Activated CD4-positive, alpha-beta T cell treated with anti-CD3 and anti-CD28 coated beads for 4 hours (primary cell): ENCODE measurements at regions not wholly inside any gene's neighbourhood (a gene's known extent, or its start where the extent isn't known, plus 50 kb on each side); places are given as distances from the start of the nearest gene placed in this dataset.

ENCODE experiments used
- DNase-seq, 2 donors: peaks; one replicate each; pipeline ENCODE4 v3.0.0-alpha.2; 2020

DNA sequence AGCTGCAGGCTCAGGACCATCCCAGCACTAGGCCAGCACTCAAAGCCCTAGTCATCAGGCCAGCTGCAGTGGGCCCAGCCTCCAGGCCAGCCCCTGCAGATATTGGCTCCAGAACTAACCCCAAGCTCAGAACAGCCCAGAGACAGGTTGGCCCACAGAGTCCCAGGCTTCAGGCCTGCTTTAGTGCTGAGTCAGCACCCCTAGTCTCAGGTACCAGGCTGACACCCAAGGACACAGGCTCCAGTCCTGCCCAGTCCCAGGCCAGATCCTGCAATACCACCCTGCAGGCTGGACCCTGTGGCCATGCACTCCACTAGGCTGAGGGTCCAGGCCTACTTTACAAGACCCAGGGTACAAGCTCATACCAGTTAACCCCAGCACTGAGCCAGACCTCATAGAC, 234.4 kb upstream of the GPRIN3 start:
- no peak for DNase-seq

DNA sequence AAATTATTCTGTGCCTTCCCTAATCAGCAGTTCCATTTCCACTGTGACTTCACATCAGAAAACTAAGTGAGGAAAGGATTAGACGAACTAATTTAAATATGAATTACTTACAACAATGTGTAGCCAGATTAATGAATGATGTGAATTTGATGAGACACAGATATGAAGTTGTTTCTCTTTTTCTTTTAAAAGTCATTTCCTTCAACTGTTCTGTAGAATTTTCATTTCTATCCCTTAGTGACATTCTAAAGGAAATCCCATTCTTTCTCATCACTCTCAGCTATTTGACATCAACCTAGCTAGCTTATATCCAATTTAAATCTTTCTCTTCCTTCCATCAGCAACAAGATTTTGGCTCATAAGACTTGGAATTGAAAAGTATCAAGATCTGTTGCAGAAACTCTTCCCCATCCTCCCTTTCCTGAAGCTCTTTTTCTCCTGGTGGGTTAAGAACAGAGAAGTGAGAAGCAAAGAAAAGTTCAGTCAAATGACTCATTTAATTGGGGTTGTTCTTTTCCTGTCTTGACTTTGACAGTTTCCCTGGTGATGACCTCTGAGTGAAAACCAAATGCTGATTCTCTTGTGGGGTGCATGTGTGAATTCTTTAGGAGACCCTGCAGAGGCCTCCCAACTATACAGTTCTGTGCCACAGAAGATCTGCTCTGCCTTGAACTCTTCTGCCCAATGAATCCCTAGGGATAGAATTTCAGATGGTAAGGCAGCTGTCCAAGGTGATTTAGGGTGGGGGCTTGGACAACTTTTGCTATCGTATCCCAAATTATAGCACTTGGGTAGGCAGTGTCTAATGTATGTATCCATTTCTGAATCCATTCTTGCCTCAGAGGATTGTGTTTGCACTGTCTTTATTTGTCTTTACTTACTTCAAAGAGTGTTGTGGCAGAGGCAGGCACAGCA, 232.5 kb upstream of the GPRIN3 start:
- DNase-seq, result no peak

DNA sequence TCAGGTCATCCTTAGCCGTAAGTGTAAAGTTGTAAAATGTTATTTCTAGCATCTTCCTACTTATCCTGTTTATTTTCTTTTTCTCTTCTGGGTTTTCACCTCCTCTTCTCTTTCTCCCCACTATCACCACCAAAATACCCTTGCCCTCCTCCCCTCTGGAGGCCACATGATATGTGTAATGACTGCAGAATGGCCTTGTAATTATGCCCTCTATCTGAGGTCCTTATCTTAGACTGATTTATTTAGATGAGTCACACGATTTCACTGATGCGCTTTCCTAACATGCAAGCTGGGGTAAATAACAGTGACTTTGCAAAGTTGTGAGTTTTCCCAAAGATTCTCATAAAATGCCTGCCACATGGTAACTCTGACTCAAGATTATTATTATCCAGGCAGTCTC, 231.8 kb upstream of the GPRIN3 start:
- DNase-seq, result no peak

DNA sequence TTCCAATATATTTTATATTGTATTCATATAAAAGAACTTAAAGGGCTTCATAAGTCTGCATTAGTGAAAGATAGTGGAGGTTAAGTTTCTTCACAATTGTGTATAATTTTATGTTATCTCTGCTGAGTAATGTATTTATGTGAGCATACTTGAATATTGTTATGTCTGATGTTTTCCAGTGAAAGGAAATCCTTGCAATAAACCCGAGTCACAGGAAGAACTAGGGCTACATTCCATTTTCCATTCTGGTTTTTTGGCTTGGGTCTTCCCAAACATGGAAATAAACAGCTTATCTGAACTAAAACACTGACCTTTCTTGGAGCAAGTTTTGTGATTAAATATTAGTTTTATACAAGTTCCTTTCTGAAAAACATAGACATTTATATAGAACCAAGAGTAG, 231.3 kb upstream of the GPRIN3 start:
- no peak for DNase-seq

DNA sequence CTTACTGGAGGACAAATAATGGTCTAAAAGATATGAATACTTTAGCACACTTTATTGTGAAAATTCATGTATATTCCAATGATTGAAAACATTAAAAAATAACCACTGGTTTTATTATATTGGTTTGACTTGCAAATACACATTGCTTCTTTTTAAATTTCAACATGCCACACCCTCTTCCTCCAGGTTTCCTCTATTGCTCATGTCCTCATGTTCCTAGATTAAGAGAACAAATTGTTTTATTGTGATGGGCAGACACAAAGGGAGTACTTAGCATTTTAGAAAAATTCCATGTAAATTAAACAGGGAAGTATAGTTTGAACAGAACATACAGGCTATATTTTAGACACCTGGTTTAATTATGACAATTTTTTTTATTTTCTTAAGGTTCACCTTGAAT, 230.6 kb upstream of the GPRIN3 start:
- no peak for DNase-seq

DNA sequence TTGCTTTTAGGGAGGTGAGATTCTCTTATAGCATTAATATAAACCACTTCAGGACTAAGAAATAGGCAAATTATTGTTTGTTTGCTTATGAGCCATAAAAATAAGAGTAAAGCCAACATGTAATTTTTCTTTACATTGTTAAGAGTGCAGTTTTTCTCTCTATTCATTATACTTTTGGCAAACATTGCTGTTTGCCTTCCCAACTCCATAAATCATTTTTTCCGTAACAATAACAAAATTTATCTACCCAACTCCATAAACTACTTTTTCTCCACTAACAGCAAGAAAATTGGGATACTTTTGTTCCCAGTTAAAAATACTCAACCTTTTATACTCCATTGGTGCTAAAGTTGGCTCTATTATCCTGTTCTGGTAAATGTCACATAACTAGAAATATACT, 229.7 kb upstream of the GPRIN3 start:
- no peak for DNase-seq

DNA sequence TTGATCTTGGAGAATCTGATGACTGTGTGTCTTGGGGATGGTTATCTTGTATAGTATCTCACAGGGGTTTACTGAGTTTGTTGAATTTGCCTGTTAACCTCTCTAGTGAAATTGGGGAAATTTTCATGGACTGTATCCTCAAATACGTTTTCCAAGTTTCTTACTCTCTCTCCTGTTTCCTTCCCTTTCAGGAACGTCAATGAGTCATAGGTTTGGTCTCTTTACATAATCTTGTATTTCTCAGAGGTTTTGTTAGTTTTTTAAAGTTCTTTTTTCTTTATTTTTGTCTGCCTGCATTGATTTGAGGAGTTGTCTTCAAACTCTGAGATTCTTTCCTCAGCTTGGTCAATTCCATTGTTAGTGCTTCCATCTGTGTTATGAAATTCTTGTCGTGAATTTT, 227.7 kb upstream of the GPRIN3 start:
- DNase-seq, result no peak

DNA sequence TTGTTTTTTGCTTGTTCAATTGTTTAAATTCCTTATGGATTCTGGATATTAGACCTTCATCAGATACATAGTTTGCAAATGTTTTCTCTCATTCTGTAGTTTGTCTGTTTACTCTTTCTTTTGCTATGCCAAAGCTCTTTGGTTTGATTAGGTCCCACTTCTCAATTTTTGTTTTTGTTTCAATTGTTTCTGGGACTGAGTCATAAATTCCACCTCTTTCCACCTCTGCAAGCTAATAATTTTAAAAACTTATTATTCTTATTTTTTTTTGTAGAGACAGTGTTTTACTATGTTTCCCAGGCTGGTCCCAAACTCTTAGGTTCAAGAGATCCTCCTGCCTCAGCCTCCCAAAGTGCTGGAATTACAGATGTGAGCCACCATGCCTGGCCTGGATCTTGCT, 226.8 kb upstream of the GPRIN3 start:
- DNase-seq, result no peak

DNA sequence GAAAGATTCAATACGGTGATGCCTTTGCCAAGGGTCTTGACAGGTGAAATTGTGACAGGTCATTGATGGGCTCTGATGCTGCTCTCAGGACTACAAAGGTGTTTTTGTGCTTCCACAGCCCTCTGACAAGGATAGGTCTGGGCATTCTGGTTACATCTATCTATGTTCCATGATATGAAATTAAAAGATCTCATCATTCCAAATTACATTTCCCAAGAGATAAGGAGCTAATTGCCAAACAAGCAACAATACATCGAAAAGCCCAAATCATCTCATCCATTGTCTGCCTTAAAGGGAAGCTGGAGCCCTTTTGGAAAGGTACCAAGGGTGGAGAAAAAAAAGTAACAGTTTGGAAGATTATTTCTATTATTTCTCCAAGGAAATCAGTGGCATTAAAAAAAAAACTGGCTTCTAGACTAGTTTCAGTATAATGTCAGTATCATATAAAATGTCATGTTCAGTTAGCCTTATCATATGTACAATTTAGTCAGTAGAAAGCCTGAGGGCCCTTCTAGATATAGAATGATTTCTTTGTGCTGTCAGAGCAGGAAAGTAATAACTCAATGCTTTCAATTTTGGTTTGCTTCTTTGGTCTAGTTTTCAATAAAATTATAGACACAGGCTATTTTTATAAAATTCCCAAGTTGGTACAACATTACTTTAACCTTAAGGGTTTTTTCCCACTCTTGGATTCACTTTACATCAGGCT, 224.5 kb upstream of the GPRIN3 start:
- no peak for DNase-seq

DNA sequence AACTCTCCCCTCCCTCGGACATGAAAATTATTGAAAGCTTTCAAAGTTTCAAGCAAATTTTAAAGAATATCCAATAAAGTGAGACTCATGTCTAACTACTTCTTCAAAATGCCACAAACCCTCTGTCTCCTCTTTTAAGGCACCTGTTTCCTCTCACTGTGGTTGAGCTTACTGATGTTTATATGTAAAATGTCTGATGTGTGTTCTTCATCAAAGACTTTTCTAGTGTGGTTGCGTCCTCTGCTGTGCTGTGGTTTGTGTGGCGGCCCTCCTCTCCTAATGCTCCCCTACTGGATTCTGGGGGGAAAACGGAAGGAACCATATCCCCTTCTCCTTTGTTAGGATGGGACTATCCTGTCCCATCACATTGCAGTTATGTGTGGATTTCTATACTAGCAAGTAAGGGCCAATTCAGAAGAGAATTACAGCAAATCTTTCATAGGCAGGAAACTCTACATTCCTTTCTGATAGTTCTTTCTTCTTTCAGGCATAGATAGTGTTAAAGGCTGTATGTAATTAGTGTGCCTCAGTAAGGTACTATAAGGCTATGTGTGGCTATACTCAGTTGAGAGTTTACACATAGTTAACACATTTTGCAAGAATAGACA, 221.0 kb upstream of the GPRIN3 start:
- no peak for DNase-seq

DNA sequence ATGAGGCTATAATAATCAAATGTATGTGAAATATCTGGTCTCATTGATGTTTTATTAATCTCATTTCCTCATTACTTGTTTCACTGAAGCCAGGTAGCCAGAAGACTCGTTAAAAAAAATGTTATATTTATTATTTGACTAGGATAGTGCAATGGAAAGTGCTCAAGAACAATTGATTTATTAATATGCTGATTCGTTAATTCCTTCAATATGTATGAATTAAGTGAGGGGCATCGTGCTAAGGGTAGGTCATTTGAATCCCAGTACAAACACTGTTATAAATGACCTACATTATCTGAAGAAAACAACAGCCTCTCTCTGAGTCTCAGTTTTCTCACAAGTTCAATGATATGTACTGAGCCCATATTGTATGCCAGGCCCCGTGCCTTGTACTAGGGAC, 214.2 kb upstream of the GPRIN3 start:
- DNase-seq, result no peak

DNA sequence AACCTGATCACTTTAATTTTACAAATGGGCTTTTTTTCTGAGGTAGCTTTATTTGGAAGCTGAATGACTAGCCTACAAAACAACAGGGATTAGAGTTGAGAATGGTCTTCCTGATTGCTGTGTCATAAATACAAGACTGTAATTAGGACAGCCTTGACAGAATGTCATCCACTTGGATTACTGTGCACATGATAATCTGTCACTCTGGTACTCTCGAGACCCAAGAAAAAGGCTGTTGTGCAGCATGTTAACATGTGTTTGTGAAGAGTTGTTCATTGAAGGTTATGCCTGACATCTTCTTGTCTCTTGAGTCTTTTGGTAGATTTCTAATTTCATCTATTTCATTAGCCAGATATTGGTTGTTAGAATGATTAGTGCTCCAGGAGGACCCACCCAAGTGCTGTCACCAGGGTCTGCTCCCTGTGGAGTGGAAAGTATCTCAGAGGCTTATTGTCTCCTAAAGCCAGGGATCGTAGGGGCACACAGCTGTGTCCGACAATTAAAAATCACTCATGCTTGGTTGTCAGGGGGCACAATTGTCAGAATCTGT, 212.2 kb upstream of the GPRIN3 start:
- no peak for DNase-seq

DNA sequence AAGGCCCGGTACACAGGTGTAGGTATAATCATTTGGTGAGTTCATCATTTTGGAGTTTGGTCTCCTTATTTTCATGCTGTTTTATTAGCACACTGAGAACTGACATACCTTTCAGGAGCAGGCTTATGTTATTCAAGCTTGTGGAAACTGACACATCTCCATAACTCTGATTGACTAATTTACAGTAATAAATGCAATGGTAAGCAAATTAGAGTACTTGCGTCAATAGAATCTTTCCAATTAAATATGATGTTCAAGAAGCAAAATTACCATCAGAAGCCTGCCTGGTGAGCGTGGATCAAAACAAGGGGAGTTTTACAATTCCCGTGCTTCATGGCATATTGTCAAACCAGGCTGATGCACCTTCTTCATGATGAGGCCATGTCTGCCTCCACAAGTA, 210.7 kb upstream of the GPRIN3 start:
- DNase-seq, result no peak

DNA sequence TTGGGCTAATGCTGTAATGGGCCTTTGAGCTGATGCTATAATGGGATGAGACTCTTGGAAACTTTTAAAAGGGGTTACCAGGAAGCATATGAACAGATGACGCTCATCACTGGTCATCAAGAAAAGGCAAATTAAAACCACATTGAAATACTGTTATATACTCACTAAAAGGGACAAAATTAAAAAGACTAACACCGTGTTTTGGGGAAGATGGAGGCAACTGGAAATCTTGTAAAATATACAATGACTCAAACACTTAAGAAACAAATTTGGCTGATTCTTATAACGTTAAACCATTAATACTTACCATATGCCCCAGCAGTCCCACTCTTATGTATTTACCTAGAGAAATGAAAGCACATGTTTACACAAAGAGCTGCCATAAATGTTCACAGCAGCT, 207.2 kb upstream of the GPRIN3 start:
- DNase-seq, result no peak

DNA sequence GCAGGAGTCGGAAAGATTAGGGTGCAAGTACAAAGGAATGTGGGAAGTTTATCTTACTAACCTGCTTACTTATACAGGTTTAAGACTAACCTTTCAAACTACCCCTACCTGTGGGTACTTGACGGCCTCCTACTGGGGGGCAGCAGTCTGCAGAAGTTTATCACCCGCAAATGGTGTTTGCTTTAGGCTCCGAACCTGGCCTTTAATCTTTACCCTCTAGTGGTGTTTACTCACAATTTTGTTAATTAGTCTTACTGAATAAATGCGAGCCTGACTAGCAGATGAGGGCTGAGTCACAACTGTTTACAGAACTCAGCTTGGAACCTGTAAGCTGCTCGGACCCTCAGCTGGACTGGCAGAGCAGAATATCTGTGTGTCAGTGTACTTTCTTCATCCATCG, 204.2 kb upstream of the GPRIN3 start:
- DNase-seq, result no peak

DNA sequence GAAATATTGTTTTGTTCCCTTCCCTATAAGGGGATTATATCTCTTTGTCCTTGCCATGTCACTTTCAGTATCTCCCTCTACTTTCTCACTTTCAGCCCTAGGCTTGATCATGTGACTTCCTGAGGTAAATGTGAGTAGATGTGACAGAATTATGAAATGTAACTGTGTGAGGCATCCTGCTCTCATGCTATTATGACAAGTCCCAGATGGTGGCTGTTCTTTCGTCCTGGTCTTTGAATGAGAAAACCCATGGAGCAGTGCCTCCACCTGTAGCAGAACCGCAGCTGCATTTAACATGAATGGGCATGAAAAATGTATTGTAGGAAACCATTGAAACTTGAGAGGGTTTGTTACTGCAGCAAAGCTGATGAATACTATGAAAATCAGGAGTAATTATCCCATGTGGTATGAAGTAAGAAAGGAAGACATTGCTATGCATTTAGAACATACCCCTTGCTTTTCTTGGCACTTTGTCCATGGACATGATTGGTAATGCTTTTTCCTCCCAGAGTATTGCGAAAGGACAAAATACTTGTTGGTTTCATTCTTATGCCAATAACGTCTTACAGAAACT, 202.2 kb upstream of the GPRIN3 start:
- no peak for DNase-seq

DNA sequence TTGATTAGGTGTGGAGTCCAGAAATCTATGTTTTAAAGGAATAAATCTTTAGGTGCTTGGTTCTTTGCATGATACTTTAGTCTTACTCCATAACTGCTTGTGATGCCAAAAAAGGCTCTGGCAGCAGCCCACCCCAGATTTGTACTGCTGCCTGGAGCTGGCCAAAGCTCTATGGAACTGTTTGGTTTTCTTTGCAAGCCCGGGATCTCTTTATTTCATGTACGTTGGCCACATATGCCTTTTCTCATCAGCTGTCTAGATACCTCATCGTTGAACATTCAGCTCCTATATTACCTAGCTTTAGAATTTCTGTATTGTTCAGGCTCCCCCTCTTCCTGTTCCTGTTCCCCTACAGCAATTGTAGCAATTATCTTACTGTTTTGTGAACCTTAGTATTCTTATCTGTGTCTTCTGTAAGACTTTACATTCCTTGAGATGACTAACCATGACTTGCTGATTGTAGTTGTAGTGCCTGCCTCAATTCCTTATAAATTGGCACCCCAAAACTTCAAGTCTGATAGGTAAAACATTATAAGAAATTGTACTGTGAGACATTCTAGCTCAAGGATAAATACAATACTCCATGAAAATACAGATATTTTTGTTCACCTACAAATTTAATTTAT, 199.4 kb upstream of the GPRIN3 start:
- DNase-seq, result no peak

DNA sequence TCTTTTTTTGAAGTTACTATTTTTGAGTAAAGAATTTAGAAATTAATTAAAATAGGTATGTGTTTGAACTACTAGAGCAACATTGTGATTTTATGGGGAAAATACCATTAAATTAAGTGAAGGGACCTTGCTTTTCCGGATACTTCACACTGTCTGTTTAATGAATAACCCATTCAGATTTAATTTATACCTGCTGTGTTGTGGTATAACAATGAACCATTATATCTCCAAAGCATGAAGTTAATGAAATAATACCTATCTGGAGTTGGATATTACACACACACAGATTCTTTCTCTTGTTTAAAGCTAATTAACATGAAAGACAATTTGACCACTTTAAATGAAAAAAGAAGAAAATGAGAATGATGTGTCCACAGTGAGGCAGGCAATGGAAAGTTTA, 195.0 kb upstream of the GPRIN3 start:
- no peak for DNase-seq

DNA sequence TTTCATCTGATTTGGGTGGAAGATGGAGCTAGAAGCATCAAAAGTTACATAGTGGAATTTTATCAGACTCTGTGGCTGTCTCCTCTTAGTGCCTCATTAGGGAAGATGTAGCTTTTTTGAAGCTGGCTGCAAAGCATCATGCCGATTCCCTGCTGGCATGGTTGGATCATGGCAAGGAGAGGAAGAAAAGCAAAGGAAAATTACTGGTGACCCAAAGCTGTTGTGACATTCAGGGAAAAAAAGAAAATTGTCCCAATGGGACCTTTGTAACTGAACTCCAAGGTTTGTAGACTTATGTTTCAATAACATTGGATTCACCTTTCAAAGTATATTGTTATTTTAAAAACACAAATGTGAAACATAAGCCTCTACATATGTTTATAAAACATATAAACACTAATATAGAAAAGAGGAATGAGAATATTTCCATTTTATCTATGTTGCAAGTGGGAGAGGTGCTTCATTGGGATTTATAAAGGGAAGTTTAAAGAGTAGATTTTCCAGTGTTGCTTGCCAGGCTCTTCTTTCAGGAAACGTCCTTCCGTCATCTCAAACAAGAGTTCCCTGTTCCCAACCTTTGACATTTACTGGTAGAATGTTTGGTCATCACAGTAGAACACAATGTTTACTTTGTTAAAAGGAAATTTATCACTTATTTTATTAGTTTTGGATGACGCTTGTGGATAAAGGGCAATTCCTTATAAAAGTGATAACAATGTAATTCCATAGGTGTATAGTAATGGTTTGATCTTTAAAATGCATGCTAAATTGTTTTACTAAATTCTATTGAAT, 190.1 kb upstream of the GPRIN3 start:
- no peak for DNase-seq

DNA sequence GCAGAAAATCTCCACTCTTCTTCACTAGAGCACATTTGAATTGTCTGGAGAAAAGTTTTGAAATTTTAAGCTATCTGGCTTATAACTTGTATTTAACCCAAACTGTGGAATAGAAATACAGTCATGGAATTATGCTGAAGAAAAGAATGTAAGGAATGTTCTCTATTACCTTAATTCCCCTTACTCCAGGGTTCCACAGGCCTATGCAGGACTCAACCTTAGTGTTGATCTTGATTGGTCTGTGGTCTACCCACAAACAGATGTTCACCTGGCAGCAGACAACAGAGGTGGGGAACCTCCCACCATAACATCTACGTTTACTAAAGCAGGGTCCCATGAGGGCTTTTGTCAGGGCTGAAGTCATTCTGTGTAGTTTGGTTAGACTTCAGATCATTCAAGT, 189.3 kb upstream of the GPRIN3 start:
- no peak for DNase-seq

DNA sequence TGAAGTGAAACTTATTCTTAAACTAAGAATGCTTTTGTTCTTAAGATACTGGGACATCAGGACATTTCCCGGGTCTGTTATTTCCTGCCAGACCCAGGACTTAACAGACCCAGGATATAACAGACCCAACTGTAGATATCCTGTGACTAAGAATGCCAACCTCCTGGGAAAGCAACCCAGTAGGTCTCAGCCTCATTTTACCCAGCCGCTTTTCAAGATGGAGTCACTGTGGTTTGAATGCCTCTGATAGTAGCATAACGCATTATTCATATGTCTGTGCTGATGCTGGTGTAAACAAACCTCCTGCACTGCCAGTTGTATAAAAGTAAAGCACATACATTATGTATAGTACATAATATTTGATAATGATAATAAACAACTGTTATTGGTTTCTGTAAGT, 185.8 kb upstream of the GPRIN3 start:
- no peak for DNase-seq

DNA sequence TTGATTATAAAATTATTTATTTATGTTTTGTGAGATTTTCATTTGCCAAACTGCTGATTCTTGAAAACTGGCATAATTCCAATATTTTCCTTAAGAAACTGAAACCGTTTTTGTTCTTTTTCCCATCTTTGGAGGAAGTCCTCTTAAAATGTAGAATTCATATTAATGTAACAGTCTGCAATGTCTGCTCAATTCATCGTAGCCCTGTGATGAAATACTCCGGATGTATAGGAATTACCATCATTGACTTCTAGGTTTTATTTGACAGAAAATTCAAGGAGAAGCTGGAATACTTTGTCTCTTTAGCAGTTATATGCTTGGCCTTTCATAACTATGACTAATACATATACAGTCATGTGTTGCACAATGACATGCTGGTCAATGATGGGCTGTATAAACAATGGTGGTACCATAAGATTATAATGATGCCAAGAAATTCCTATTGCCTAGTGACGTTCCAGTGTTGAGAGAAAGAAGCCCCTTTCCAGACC, 185.0 kb upstream of the GPRIN3 start:
- no peak for DNase-seq
